ENCODE measurements at regions not wholly inside any gene's neighbourhood (a gene's known extent, or its start where the extent isn't known, plus 50 kb on each side); places are given as distances from the start of the nearest gene placed in this dataset.
"Not testable (repeated sequence)": the region's sequence is repeated elsewhere in the genome, so short reads cannot be mapped to it uniquely, and the experiment has no call there.

DNA sequence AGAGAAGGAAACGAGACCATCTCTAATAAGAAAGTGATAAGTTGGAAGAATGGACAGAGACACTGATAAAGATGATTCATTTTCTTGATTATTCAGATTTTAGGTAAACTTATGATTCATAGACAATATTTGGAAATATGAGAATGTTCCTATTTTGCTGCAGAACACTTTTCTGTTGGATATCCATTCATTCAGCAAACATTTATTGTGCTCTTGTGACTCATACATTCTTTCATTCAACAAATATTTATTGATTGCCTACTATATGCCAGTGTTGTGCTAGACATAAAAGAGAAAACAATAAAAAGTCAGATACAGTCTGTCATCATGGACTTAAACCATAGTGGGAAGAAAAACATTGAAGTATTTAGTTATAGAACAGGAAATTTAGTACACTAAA, 1232.0 kb downstream of the STIM2 start:
- H3K27ac ChIP-seq (ENCODE audit: insufficient read depth, low read depth, low read length, poor library complexity, severe bottlenecking) = no peak overlapping the region
- no peaks in the 10 kb centered on the region for H3K9me3 ChIP-seq (ENCODE audit: control insufficient read depth, low read length)
- no peaks in the 10 kb centered on the region for H3K36me3 ChIP-seq (ENCODE audit: control insufficient read depth, insufficient read depth, low read length)
- H3K4me3 ChIP-seq (ENCODE audit: insufficient read depth, low read depth, low read length) = no peak overlapping the region
- 91 to 93% methylated on average over 1 of the region's 1 CpG for WGBS, 2 experiments
- H3K27me3 ChIP-seq (ENCODE audit: control insufficient read depth, insufficient read depth, low read length, poor library complexity, severe bottlenecking) = no peaks in the 10 kb centered on the region
- no peaks in the 10 kb centered on the region for H3K4me1 ChIP-seq (ENCODE audit: control insufficient read depth, insufficient read depth, low read length)

DNA sequence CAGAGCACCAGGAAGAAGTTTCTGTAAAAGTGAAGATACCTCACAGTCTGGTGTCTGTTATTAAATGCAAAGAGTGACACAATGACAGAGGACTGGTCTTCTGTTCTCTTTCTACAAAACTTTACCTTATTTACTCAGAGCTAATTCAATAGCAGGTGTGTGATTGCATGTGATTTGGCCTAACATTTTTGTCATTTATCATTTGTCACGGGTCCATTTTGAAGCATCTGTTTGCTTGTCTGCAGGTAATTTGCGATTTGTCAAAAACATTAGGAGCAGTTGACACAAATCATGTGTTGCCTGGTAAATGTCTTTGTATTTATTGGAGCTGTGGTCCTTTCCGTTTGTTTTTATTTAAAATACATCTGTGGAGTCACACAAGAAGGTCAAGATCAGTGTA, 1232.4 kb downstream of the STIM2 start:
- Histone ChIP-seq H3K27me3 (ENCODE audit: control insufficient read depth, insufficient read depth, low read length, poor library complexity, severe bottlenecking) (no peaks in the 10 kb centered on the region), H3K36me3 (ENCODE audit: control insufficient read depth, insufficient read depth, low read length) (no peaks in the 10 kb centered on the region), H3K9me3 (ENCODE audit: control insufficient read depth, low read length) (no peaks in the 10 kb centered on the region), H3K4me3 (ENCODE audit: insufficient read depth, low read depth, low read length) (no peak overlapping the region), H3K27ac (ENCODE audit: insufficient read depth, low read depth, low read length, poor library complexity, severe bottlenecking) (no peak overlapping the region), H3K4me1 (ENCODE audit: control insufficient read depth, insufficient read depth, low read length) (no peaks in the 10 kb centered on the region)
- WGBS, 2 experiments = 70 to 83% methylated on average over 3 of the region's 3 CpGs

DNA sequence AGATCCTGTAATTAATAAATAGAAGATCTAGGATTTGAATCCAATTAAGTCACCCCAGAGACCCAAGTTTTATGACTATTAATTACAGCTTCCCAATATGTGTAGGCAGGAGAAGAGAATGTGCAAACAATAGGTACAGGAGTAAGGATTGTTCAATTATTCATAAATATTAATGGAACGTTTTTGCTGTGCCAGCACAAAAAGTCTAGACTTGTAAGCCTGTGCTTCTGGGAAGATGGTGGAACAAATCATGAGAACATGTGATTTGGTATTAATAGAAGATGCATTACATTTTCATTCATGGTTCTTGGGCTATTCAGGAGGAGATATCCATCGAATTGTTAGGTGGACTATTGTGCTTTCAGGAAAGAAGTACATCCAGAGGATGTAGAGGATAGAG, 1240.9 kb downstream of the STIM2 start:
- 85 to 89% methylated on average over 2 of the region's 2 CpGs for WGBS, 2 experiments
- no peak overlapping the region for H3K27ac ChIP-seq (ENCODE audit: insufficient read depth, low read depth, low read length, poor library complexity, severe bottlenecking)
- no peaks in the 10 kb centered on the region for H3K27me3 ChIP-seq (ENCODE audit: control insufficient read depth, insufficient read depth, low read length, poor library complexity, severe bottlenecking)

DNA sequence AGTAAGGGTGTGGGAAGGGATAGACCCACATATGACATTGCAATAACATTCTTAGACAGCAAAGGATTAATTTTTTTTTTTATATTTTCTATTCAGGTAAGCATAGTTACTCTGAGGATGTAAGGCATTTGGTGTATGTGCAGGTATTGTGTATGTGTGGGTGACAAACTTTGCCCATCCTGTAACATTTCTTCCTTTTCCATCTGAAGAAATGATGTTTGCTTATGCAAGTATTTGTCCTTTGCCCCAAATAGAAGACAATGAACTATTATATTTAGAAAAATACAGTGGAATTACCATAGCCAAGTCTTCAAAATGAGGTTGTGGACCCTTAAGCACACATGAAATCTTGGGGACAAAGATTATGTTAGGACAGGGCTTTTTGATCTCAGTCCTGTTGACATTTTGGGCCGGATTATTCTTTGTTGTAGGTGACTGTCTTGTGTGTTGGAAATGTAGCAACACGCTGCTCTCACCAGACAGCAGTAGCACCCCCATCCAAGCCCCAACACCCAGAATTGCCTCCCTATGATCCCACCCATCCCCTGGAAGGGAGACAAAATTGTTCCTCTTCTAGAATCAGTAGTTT, 1244.7 kb downstream of the STIM2 start:
- H3K9me3 ChIP-seq (ENCODE audit: control insufficient read depth, low read length) = no peaks in the 10 kb centered on the region
- no peak overlapping the region for H3K27ac ChIP-seq (ENCODE audit: insufficient read depth, low read depth, low read length, poor library complexity, severe bottlenecking)
- H3K4me3 ChIP-seq (ENCODE audit: insufficient read depth, low read depth, low read length) = no peak overlapping the region
- H3K27me3 ChIP-seq (ENCODE audit: control insufficient read depth, insufficient read depth, low read length, poor library complexity, severe bottlenecking) = no peaks in the 10 kb centered on the region
- no peaks in the 10 kb centered on the region for H3K36me3 ChIP-seq (ENCODE audit: control insufficient read depth, insufficient read depth, low read length)
- WGBS, 2 experiments = 75% methylated on average over 1 of the region's 2 CpGs; no CpG with 5 or more reads in 1 of the 2 experiments
- no peaks in the 10 kb centered on the region for H3K4me1 ChIP-seq (ENCODE audit: control insufficient read depth, insufficient read depth, low read length)

More for the DNA sequence above, 1240.9 kb downstream of the STIM2 start:
- Histone ChIP-seq H3K4me3 (ENCODE audit: insufficient read depth, low read depth, low read length) (no peak overlapping the region), H3K9me3 (ENCODE audit: control insufficient read depth, low read length) (no peaks in the 10 kb centered on the region), H3K4me1 (ENCODE audit: control insufficient read depth, insufficient read depth, low read length) (no peaks in the 10 kb centered on the region), H3K36me3 (ENCODE audit: control insufficient read depth, insufficient read depth, low read length) (no peaks in the 10 kb centered on the region)

DNA sequence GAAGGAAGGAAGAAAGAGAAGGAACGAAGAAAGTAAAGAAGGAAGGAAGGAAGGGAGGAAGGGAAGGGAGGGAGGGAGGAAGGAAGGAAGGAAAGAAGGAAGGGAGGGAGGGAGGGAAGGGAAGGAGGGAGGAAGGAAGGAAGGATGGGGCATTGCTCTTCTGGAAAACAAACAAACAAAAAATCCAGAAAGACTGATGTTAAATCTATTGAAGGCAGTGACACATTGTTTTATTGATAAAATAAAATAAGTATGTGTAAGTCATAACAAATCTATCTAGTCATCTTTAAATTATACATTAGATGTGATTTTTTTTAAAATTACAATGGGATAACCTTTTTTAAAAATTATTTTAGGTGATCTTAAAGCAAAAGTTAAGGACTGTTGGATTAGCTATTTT, 1245.5 kb downstream of the STIM2 start:
- WGBS, 2 experiments = 93 to 100% methylated on average over 1 of the region's 1 CpG
- no peaks in the 10 kb centered on the region for H3K9me3 ChIP-seq (ENCODE audit: control insufficient read depth, low read length)
- H3K4me1 ChIP-seq (ENCODE audit: control insufficient read depth, insufficient read depth, low read length) = no peaks in the 10 kb centered on the region
- no peaks in the 10 kb centered on the region for H3K27me3 ChIP-seq (ENCODE audit: control insufficient read depth, insufficient read depth, low read length, poor library complexity, severe bottlenecking)
- no peak overlapping the region for H3K27ac ChIP-seq (ENCODE audit: insufficient read depth, low read depth, low read length, poor library complexity, severe bottlenecking)
- H3K36me3 ChIP-seq (ENCODE audit: control insufficient read depth, insufficient read depth, low read length) = no peaks in the 10 kb centered on the region
- H3K4me3 ChIP-seq (ENCODE audit: insufficient read depth, low read depth, low read length) = no peak overlapping the region

DNA sequence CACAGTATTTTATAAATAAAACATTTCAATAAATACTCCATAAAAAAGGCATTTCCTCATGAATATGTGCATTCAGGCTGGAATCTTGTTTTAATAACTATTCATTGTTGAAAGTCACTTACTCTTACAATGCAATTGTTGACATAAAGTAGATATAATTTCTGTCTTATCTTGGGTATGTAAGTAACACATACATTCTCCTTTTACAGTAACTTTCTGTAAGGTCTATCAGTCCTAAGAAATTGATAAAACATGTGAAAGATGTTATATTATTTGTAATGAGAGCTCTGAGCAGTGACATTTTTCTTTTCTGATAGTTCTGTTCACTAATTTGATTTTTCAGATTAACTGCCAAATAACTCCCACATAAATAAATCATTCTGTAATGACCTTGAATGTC, 1249.2 kb downstream of the STIM2 start:
- Histone ChIP-seq H3K9me3 (ENCODE audit: control insufficient read depth, low read length) (no peaks in the 10 kb centered on the region), H3K27me3 (ENCODE audit: control insufficient read depth, insufficient read depth, low read length, poor library complexity, severe bottlenecking) (no peaks in the 10 kb centered on the region), H3K4me3 (ENCODE audit: insufficient read depth, low read depth, low read length) (no peak overlapping the region), H3K27ac (ENCODE audit: insufficient read depth, low read depth, low read length, poor library complexity, severe bottlenecking) (no peak overlapping the region), H3K36me3 (ENCODE audit: control insufficient read depth, insufficient read depth, low read length) (no peaks in the 10 kb centered on the region), H3K4me1 (ENCODE audit: control insufficient read depth, insufficient read depth, low read length) (no peaks in the 10 kb centered on the region)

DNA sequence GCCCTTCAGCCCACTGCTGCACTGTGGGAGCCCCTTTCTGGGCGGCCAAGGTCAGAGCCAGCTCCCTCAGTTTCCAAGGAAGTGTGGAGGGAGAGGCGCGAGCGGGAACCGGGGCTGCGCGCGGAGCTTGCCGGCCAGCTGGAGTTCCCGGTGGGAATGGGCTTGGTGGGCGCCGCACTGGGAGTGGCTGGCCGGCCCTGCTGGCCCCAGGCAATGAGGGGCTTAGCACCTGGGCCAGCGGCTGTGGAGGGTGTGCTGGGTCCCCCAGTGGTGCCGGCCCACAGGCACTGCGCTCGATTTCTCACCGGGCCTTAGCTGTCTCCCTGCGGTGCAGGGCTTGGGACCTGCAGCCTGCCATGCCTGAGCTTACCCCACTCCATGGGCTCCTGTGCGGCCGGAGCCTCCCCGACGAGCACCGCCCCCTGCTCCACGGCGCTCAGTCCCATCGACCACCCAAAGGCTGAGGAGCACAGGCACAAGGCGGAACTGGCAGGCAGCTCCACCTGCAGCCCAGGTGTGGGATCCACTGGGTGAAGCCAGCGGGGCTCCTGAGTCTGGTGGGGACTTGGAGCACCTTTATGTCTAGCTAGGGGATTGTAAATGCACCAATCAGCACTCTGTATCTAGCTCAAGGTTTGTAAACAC, 1252.2 kb downstream of the STIM2 start:
- H3K27me3 ChIP-seq (ENCODE audit: control insufficient read depth, insufficient read depth, low read length, poor library complexity, severe bottlenecking) = not testable (repeated sequence)
- 93 to 94% methylated on average over 29 of the region's 29 CpGs for WGBS, 2 experiments

DNA sequence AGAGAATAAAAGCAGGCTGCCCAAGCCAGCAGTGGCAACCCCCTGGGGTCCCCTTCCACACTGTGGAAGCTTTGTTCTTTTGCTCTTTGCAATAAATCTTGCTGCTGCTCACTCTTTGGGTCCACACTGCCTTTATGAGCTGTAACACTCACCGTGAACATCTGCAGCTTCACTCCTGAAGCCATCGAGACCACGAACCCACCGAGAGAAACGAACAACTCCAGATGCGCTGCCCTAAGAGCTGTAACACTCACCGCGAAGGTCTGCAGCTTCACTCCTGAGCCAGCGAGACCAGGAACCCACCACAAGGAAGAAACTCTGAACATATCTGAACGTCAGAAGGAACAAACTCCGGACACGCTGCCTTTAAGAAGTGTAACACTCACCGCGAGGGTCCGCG, 1252.9 kb downstream of the STIM2 start:
- H3K27ac ChIP-seq (ENCODE audit: insufficient read depth, low read depth, low read length, poor library complexity, severe bottlenecking); H3K4me1 ChIP-seq (ENCODE audit: control insufficient read depth, insufficient read depth, low read length); H3K36me3 ChIP-seq (ENCODE audit: control insufficient read depth, insufficient read depth, low read length); H3K27me3 ChIP-seq (ENCODE audit: control insufficient read depth, insufficient read depth, low read length, poor library complexity, severe bottlenecking); H3K9me3 ChIP-seq (ENCODE audit: control insufficient read depth, low read length); H3K4me3 ChIP-seq (ENCODE audit: insufficient read depth, low read depth, low read length): not testable (repeated sequence)
- WGBS, 2 experiments = 94 to 96% methylated on average over 16 of the region's 16 CpGs

More for the DNA sequence above, 1252.2 kb downstream of the STIM2 start:
- not testable (repeated sequence) for H3K36me3 ChIP-seq (ENCODE audit: control insufficient read depth, insufficient read depth, low read length); H3K4me3 ChIP-seq (ENCODE audit: insufficient read depth, low read depth, low read length); H3K4me1 ChIP-seq (ENCODE audit: control insufficient read depth, insufficient read depth, low read length); H3K9me3 ChIP-seq (ENCODE audit: control insufficient read depth, low read length); H3K27ac ChIP-seq (ENCODE audit: insufficient read depth, low read depth, low read length, poor library complexity, severe bottlenecking)

DNA sequence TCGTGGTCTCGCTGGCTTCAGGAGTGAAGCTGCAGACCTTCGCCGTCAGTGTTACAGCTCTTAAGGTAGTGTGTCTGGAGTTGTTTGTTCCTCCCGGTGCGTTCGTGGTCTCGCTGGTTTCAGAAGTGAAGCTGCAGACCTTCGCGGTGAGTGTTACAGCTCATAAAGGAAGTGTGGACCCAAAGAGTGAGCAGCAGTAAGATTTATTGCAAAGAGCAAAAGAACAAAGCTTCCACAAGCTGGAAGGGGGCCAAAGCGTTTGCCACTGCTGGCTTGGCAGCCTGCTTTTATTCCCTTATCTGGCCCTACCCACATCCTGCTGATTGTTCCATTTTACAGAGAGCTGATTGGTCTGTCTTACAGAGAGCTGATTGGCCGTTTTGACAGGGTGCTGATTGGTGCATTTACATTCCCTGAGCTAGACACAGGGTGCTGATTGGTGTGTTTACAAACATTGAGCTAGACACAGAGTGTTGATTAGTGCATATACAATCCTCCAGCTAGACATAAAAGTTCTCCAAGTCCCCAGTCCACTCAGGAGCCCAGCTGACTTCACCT, 1256.0 kb downstream of the STIM2 start:
- H3K27me3 ChIP-seq (ENCODE audit: control insufficient read depth, insufficient read depth, low read length, poor library complexity, severe bottlenecking); H3K36me3 ChIP-seq (ENCODE audit: control insufficient read depth, insufficient read depth, low read length); H3K4me1 ChIP-seq (ENCODE audit: control insufficient read depth, insufficient read depth, low read length); H3K27ac ChIP-seq (ENCODE audit: insufficient read depth, low read depth, low read length, poor library complexity, severe bottlenecking); H3K4me3 ChIP-seq (ENCODE audit: insufficient read depth, low read depth, low read length); H3K9me3 ChIP-seq (ENCODE audit: control insufficient read depth, low read length): not testable (repeated sequence)
- 94 to 98% methylated on average over 12 of the region's 12 CpGs for WGBS, 2 experiments

DNA sequence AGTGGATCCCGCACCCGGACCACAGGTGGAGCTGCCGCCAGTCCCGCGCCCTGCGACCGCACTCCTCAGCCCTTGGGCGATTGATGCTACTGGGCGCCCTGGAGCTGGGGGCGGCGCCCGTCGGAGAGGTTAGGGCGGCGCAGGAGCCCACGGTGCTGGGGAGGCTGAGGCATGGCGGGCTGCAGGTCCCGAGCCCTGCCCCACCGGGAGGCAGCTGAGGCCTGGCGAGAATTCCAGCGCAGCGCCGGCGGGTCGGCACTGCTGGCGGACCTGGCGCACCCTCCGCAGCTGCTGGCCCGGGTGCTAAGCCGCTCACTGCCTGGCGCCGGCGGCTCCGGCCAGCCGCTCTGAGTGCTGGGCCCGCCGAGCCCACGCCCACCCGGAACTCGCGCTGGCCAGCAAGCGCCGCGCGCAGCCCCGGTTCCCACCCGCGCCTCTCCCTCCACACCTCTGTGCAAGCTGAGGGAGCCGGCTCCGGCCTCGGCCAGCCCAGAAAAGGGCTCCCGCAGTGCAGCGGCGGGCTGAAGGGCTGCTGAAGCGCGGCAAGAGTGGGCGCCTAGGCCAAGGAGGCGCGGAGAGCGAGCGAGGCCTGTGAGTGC, 1256.5 kb downstream of the STIM2 start:
- H3K27me3 ChIP-seq (ENCODE audit: control insufficient read depth, insufficient read depth, low read length, poor library complexity, severe bottlenecking) = no peaks in the 10 kb centered on the region
- WGBS, 2 experiments = 61 to 64% methylated on average over 61 of the region's 61 CpGs
- H3K4me3 ChIP-seq (ENCODE audit: insufficient read depth, low read depth, low read length) = peak overlapping the region; percentile 21
- H3K36me3 ChIP-seq (ENCODE audit: control insufficient read depth, insufficient read depth, low read length) = no peaks in the 10 kb centered on the region
- H3K27ac ChIP-seq (ENCODE audit: insufficient read depth, low read depth, low read length, poor library complexity, severe bottlenecking) = no peak overlapping the region
- no peaks in the 10 kb centered on the region for H3K4me1 ChIP-seq (ENCODE audit: control insufficient read depth, insufficient read depth, low read length)
- no peaks in the 10 kb centered on the region for H3K9me3 ChIP-seq (ENCODE audit: control insufficient read depth, low read length)

Measured in ectodermal cell (in vitro differentiated cells).